ENCODE measurements at regions not wholly inside any gene's neighbourhood (a gene's known extent, or its start where the extent isn't known, plus 50 kb on each side); places are given as distances from the start of the nearest gene placed in this dataset.
"Not testable (repeated sequence)": the region's sequence is repeated elsewhere in the genome, so short reads cannot be mapped to it uniquely, and the experiment has no call there.

DNA sequence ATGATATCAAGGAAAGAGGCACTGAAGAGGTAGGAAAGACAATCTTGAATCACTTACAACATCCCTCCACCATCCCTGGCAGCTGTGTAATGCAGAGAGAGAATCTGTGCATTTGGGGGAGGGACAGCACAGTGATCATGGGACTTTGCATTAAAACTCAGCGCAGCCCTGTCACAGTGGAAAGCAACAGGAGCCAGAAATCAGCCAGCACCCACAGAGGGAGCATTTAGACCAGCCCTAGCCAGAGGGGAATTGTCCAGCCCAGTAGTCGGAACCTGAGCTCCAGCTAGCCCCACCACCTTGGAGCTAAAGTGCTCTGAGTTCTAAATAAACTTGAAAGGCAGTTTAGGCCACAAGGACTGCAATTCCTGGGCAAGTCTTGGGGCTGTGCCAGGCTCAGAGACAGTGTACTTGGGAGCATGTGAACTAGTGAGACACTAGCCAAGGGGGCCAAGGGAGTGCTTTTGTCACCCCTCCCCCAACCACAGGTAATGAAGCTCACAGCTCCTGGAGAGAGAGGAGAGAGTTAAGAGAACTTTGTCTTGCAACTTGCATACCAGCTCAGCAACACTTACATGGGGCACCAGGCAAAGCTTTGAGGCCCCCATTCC, 83.9 kb upstream of the FAM241A start:
- intact Hi-C loops (cut with micrococcal nuclease) = no loop called here

DNA sequence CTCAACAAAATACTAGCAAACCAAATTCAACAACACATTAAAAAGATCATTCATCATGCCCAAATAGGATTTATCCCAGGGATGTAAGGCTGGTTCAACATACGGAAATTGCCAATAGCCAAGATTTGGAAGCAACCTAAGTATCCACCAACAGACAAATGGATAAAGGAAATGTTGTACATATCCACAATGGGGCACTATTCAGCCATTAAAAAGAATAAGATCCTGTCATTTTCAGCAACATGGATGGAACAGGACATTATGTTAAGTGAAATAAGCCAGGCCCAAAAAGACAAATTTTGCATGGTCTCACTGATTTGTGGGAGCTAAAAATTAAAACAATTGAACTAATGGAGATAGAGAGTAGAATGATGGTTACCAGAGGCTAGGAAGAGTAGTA, 82.0 kb upstream of the FAM241A start:
- intact Hi-C loops (cut with micrococcal nuclease) = no loop called here

DNA sequence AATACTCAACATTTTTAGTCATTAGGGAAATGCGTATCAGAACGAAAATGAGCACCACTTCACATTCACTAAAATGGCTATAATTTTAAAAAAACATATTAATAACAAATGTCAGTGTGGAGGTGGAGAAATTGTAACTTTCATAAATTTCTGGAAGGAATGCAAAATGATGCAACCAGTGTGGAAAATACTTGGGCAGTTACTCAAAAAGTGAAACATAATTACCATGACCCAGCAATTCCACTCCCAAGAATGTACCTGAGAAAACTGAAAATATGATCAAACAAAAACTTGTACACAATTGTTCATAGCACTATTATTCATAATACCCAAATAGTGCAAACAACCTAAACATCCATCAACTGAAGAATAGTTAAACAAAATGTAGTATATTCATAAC, 76.1 kb upstream of the FAM241A start:
- intact Hi-C loops (cut with micrococcal nuclease) = no loop called here

DNA sequence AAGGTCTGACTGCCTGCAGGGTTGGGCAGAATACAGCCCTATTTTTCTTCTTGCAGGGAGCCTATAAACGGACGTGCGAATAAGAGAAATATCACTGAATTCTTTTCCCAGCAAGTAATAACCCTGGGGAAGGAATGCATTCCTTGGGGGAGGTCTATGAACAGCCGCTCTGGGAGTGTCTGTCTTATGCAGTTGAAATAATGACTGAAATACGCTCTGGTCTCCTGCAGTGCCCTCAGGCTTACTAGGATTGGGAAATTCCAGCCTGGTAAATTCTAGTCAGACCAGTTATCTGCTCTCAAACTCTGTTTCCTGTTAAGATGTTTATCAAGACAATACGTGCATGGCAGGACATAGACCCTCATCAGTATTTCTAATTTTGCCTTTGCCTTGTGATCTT, 72.1 kb upstream of the FAM241A start:
- intact Hi-C loops (cut with micrococcal nuclease) = loop anchor here (10.0 kb wide), 1 partner anchor 692 kb away; no protein-coding TSS in a partner anchor

DNA sequence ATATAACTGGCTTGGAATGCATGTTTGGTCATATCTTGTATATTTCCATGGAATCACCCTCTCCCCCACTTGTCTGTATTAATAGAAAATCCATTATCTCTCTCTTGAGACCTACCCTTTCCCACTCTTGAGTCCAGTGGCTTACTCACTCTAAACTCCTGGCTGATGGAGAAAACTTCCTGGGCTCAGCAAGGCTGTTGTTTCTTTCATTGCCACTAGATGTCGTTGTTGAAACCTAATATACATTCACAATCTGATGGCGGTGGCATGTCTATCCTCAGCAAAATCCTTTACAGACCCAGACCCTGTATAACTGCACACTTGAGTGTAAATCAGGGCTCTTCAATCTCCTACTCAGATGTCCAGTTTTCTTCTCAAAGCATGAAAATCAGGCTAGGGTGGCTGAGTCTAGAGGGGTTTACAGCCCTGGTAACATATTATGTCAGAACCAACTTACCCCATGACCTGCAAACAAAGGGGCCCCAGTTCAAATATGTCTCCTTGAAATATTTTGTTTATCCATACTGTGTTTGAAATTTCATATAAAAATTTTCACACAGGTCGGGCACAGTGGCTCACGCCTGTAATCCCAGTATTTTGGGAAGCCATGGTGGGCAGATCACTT, 70.0 kb upstream of the FAM241A start:
- intact Hi-C loops (cut with micrococcal nuclease) = loop anchor here (1.0 to 10.0 kb wide), 3 partner anchors 160 to 690 kb away; no protein-coding TSS in a partner anchor

DNA sequence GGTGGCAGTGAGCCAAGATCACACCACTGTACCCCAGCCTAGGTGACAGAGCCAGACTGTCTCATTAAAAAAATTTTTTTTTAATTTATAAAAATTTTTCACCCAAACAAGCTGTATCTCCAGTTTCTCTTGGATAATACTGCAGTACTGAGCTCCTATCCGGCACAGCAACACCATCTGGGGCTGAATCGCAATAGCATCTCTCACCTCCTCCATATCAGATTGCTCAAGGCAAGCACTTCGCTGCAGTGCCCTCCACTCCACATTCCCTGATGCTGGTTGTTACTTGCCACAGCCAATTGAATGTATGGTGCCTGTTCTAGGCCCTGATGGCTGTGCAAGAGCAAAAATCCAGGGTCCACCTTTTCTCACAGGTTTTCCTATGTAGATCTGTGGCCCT, 69.3 kb upstream of the FAM241A start:
- intact Hi-C loops (cut with micrococcal nuclease) = loop anchor here (1.0 to 10.0 kb wide), 3 partner anchors 159 to 689 kb away; no protein-coding TSS in a partner anchor

DNA sequence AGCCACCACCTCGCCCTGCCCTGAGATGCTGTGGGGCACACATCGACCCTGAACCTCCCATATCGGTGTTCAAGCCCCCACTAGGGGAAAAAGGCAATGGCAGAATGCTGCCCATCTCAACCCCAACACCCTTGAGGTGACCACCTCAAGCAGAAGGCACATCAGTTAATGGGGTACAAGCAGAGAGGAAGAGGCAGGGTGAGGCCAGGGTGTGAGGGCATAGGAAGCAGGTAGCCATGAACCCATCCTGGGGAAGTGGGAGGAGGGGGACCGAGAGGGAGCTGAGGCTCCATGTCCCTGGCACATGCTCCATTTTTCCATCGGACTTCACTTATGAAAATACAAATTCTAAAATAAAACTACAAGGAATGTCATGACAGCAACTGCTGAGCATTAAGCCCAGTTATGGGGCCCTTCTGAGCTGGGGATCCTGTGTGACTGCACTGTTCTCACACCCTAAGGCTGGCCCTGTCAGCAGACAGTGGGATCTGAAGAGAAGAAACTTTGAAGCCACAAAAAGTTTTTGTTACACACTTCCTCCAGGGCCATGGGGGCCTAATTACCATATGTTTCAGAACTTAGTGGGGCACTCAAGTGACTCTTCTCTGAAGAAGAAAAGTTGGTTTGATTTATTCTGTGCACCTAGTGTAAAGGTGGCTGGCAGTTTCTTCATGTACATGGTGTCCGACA, 68.2 kb upstream of the FAM241A start:
- intact Hi-C loops (cut with micrococcal nuclease) = loop anchor here (10.0 kb wide), 1 partner anchor 688 kb away; no protein-coding TSS in a partner anchor

DNA sequence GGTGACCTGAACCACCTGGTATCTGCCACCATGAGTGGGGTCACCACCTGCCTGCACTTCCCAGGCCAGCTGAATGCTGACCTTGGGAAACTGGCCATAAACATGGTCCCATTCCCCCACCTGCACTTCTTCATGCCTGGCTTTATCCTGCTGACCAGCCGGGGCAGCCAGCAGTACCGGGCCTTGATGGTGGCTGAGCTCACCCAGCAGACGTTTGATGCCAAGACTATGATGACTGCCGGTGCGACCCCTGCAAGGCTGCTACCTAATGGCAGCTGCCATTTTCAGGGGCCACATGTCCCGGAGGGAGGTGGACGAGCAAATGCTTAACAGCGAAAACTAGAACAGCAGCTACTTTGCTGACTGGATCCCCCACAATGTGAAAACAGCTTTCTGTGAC, 67.5 kb upstream of the FAM241A start:
- intact Hi-C loops (cut with micrococcal nuclease) = loop anchor here (10.0 kb wide), 1 partner anchor 687 kb away; no protein-coding TSS in a partner anchor

DNA sequence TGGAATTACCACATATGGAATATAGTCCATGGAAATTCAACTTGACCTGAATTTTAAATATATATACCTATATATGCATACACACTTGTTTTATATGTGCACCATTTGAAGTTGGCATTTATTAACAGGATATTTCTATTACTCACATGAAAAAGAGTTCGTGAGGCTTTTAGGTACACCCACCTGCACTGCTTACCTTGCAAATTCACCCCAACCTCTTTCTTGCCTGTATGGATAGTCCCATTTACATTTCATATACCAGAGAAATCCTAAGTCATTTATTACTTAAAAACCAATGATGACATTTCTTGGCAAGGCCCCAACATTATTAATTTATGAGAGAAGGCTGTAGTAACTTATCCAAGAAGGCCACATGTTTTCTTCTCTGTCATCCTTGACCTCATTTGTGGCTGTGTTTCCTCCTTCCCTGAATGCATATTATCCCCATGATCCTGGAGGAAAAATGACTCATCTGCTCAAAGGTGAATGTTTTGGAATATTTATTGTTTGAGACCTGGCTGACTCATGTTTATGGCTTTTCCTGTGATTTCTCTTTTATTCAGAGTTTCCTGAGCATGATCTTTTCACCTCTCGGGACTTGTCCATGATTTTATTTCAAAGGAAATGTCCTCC, 62.2 kb upstream of the FAM241A start:
- intact Hi-C loops (cut with micrococcal nuclease) = no loop called here

DNA sequence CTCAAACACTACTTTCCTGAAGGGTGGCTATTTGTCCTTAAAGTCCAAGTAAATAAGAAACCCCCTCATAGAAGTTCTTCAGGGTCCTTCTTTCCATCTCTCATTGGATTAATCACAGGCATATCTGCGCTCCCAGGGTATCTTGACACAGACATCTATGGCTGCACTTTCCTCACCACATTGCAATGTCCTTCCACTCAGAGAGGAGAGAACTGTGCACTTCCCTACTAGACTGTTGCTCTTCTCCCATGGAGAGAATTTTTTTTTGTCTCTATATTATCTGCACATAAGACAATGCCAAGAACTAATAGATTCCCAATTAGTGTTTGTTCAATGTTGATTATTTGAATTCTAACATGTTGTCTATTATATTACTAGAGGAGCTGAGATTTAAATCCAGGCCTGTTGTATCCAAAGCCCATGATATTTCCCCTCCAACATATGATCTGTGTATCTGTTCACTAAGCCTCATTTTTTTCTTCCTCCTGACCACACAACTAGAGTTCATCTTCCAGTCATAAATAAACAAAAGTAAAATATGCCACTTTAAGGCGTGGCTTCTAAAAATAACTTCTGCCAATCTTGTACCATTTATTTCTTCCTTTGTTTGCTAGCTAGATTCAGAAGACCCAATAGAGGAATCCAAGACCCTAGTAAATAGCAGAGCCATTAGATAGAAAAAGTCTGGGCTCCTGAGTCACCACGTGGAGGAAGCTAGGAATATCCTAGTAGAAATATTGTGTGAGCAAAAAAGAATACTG, 61.5 kb upstream of the FAM241A start:
- intact Hi-C loops (cut with micrococcal nuclease) = no loop called here

DNA sequence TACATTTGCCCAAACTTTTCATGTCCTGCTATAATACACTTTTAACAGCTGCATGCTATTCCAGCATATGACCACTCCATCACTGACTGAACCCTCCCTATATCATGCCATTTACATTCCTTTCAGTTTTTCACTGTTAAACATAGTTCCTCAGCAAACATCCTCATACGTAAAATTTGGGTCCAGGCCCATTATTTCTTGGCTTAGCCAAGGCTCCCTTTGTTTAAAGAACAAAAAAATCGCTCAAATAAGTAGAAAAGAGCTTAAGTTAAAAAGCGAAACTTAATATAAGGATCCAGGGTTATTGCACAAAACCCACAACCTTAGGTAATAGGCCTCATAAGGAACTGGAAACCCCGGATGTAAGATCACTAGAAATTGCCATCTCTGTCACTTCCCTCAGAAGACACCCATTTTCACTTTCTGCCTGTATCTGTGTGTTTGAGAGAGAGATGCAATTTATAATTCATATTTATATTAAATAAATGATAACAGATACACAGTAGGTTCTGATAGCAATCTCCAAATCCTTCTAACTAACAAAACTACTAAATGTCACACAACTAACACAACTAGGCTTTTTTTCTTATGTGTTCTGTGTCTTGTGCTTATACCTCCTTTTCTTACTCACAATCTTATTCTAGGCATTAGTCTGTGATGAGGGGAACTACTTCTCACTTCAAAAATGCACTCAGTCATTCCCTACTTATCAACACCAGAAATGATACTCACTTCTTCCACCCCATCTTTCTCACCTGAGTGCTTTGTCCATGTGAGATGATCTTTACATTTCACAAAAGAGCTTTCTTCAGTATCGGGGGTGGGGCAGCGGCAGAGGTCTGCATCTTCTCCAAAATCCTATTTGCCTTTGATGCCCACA, 59.9 kb upstream of the FAM241A start:
- intact Hi-C loops (cut with micrococcal nuclease) = no loop called here

DNA sequence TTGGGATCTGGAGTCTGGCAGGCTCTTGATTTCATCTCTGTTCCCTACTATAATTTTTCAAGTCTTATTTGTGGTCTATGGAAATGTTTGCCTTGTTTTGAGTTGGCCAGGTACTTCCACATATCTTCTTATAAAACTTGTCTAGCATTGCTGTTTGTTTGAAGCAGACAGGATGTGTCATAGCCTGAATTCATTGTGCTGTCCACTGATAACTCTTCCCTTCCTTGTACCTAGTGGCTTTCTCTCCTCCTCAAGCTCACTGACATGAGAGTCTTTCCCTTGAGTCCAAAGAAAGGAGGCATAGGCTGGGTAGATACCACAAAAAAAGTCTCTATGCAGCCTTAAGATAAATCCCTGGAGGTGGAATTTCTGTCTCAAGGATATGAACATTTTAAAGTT, 59.2 kb upstream of the FAM241A start:
- intact Hi-C loops (cut with micrococcal nuclease) = no loop called here

DNA sequence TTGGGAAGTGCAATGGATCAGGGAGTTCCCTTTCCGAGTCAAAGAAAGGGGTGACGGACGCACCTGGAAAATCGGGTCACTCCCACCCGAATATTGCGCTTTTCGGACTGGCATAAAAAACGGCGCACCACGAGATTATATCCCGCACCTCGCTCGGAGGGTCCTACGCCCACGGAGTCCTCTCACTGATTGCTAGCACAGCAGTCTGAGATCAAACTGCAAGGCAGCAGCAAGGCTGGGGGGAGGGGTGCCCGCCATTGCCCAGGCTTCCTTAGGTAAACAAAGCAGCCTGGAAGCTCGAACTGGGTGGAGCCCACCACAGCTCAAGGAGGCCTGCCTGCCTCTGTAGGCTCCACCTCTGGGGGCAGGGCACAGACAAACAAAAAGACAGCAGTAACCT, 58.6 kb upstream of the FAM241A start:
- intact Hi-C loops (cut with micrococcal nuclease) = not testable (repeated sequence)

DNA sequence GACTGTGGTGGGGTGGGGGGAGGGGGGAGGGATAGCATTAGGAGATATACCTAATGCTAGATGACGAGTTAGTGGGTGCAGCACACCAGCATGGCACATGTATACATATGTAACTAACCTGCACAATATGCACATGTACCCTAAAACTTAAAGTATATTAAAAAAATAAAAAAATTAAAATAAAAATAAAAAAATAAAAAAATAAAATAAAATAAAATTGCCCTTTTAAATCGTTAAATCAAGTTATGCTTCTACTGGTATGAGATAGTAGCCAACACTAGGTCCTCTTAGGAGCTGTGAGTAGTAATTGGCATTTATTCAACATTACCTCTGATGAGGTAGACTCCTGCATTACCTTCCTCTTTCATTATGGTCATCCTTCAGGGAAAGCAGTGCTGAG, 52.9 kb upstream of the FAM241A start:
- intact Hi-C loops (cut with micrococcal nuclease) = not testable (repeated sequence)

DNA sequence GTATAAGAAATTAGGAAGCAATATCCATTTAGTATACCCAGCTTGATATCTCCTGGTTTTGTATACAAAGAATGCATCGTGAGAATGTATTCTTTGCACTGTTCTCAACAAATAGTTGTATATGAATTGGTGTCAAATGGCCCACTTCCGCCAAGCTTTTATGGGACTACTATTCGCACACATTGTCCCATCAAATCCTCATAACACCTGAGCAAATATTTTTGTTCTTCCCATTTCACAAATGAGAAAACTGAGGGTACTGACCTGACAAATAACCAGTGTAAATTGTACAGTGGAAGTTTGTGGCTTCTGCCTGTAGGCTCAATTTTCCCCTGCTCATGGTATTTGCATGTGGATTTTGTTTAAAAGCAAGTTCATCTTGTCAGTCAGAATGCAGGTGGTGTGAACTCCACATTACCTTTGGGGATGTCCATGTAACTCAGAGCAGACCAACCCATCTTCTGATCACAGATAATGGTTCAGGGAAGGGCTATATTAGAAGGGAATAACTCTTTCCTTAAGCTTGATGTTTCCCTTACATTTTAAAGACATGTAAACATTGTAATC, 51.5 kb upstream of the FAM241A start:
- intact Hi-C loops (cut with micrococcal nuclease) = no loop called here

DNA sequence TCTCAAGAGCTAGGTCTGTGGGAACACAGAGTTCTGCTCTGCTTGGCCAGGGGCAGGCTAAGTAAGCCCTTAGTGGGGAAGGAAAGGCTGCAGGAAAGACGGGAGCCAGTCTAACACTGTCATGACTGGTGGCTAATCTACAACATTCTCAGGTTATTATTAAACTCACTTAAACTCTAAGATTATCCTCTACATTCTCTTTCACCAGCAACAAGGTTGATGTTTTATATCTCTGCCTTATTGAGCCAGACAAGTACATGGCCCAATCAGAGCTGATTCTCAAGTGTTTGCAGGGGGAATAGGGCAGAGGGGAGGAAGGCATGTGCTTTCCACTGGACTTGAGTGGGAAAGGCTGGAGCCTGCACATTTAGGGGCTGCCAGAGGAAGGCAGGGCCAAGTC, 50.9 kb upstream of the FAM241A start:
- intact Hi-C loops (cut with micrococcal nuclease) = no loop called here

Measured in T-helper 1 cell treated with Interleukin-12 subunit alpha and Interleukin-12 subunit beta and Interleukin-4 antibody, amounts not matched to agents 30 ng/mL and 1 ng/mL, for 36 hours (primary cell).